ENCODE measurements at regions not wholly inside any gene's neighbourhood (a gene's known extent, or its start where the extent isn't known, plus 50 kb on each side); places are given as distances from the start of the nearest gene placed in this dataset.

- Mint-ChIP-seq H3K27me3 (ENCODE audit: unreplicated experiment) (no peaks in the 10 kb centered on the region), H3K9me3 (ENCODE audit: unreplicated experiment) (peaks cover 2% of the 10 kb centered on the region), H3K4me1 (ENCODE audit: low read depth, unreplicated experiment) (peaks cover 5% of the 10 kb centered on the region), H3K27ac (ENCODE audit: unreplicated experiment) (no peak overlapping the region), H3K4me3 (ENCODE audit: unreplicated experiment) (no peak overlapping the region), H3K36me3 (ENCODE audit: unreplicated experiment) (no peaks in the 10 kb centered on the region)
- DNase-seq = no peak
- no peak for TF ChIP-seq CTCF (IDR thresholded peaks at IDR 0.05; ENCODE audit: partially characterized antibody, unreplicated experiment)
Observed at GRCh38 chr5:5658889-5659465, 236.5 kb downstream of the ICE1 start.

- Mint-ChIP-seq H3K4me3 (ENCODE audit: unreplicated experiment) (no peak overlapping the region), H3K9me3 (ENCODE audit: unreplicated experiment) (peaks cover 2% of the 10 kb centered on the region), H3K4me1 (ENCODE audit: low read depth, unreplicated experiment) (peaks cover 5% of the 10 kb centered on the region), H3K27me3 (ENCODE audit: unreplicated experiment) (no peaks in the 10 kb centered on the region), H3K36me3 (ENCODE audit: unreplicated experiment) (no peaks in the 10 kb centered on the region), H3K27ac (ENCODE audit: unreplicated experiment) (no peak overlapping the region)
- no peak for DNase-seq
- no peak for TF ChIP-seq CTCF (IDR thresholded peaks at IDR 0.05; ENCODE audit: partially characterized antibody, unreplicated experiment)
Observed at GRCh38 chr5:5658226-5658625, 235.7 kb downstream of the ICE1 start.

- DNase-seq = no peak
- Mint-ChIP-seq H3K4me1 (ENCODE audit: low read depth, unreplicated experiment) (no peaks in the 10 kb centered on the region), H3K9me3 (ENCODE audit: unreplicated experiment) (no peaks in the 10 kb centered on the region), H3K27me3 (ENCODE audit: unreplicated experiment) (peaks cover 2% of the 10 kb centered on the region), H3K36me3 (ENCODE audit: unreplicated experiment) (peaks cover 5% of the 10 kb centered on the region), H3K27ac (ENCODE audit: unreplicated experiment) (no peak overlapping the region), H3K4me3 (ENCODE audit: unreplicated experiment) (no peak overlapping the region)
- TF ChIP-seq CTCF (IDR thresholded peaks at IDR 0.05; ENCODE audit: partially characterized antibody, unreplicated experiment) = no peak
Observed at GRCh38 chr5:5652181-5652580, 229.7 kb downstream of the ICE1 start.

- Mint-ChIP-seq H3K4me1 (ENCODE audit: low read depth, unreplicated experiment) (no peaks in the 10 kb centered on the region), H3K4me3 (ENCODE audit: unreplicated experiment) (no peak overlapping the region), H3K27ac (ENCODE audit: unreplicated experiment) (no peak overlapping the region), H3K27me3 (ENCODE audit: unreplicated experiment) (peaks cover 2% of the 10 kb centered on the region), H3K9me3 (ENCODE audit: unreplicated experiment) (no peaks in the 10 kb centered on the region), H3K36me3 (ENCODE audit: unreplicated experiment) (peaks cover 5% of the 10 kb centered on the region)
- DNase-seq = no peak
- TF ChIP-seq CTCF (IDR thresholded peaks at IDR 0.05; ENCODE audit: partially characterized antibody, unreplicated experiment) = no peak
Observed at GRCh38 chr5:5650949-5651348, 228.5 kb downstream of the ICE1 start.

- Mint-ChIP-seq H3K27me3 (ENCODE audit: unreplicated experiment) (peaks cover 2% of the 10 kb centered on the region), H3K27ac (ENCODE audit: unreplicated experiment) (no peak overlapping the region), H3K4me1 (ENCODE audit: low read depth, unreplicated experiment) (no peaks in the 10 kb centered on the region), H3K36me3 (ENCODE audit: unreplicated experiment) (peaks cover 5% of the 10 kb centered on the region), H3K9me3 (ENCODE audit: unreplicated experiment) (no peaks in the 10 kb centered on the region), H3K4me3 (ENCODE audit: unreplicated experiment) (no peak overlapping the region)
- no peak for TF ChIP-seq CTCF (IDR thresholded peaks at IDR 0.05; ENCODE audit: partially characterized antibody, unreplicated experiment)
- DNase-seq = no peak
Observed at GRCh38 chr5:5650242-5650641, 227.8 kb downstream of the ICE1 start.

Data from glutamatergic neuron (in vitro differentiated cells).